ENCODE measurements at regions not wholly inside any gene's neighbourhood (a gene's known extent, or its start where the extent isn't known, plus 50 kb on each side); places are given as distances from the start of the nearest gene placed in this dataset.

- no peak for DNase-seq
Observed at GRCh38 chr14:71203306-71203705, 296.0 kb downstream of the PCNX1 start.

- DNase-seq = no peak
Observed at GRCh38 chr14:71204231-71204630, 297.0 kb downstream of the PCNX1 start.

DNA sequence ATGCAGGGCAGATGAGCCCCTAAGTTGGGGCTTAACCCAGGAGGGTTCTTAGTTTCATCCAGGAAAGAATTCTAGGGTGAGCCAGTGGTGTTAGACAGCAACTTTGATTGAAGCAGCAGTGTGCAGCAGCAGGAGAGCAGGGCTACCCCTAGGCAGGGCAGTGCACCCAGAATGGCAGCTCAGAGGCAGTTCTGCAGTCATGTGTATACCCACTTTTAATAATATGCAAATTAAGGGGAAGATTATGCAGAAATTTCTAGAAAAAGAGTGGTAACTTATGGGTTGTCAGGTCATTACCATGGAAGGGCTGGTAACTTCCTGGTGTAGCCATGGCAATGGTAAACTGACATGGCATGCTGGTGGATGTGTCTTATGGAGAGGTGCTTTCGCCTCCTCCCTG lies 297.5 kb downstream of the PCNX1 start:
- DNase-seq = no peak

- DNase-seq = no peak
Observed at GRCh38 chr14:71206123-71206522, 298.9 kb downstream of the PCNX1 start.

GRCh38 chr14:71206766-71207371 lies 299.6 kb downstream of the PCNX1 start:
- DNase-seq = no peak

DNA sequence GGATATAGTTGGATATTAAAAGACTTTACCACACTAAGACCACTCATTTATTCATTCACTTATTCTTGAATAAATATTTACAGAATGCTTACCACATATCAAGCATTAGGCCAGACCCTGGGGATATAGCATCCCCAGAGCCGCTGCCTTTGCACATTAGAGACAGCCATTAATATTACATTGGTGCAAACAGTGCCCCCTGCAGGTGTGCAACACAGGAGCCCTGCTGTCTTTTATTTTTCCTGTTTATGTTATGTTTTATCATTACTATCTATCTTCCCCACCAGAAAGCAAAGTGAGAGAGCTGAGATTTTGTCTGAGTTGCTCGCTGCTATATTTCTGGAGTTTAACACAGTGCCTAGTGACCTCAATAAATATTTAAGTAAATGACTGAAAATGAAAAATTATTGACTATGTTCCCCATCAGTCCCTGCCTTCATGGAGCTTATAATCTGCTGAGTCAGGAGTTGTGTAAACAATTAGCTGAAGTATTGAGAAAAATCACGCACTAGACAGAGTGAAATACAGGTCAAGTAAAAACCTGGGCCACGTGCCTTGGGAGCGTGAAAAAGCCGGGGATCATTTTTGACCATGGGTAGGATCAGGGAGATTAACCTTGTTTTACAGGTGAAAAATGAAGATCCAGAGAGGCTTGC lies 301.6 kb downstream of the PCNX1 start:
- no peak for DNase-seq

GRCh38 chr14:71209888-71210287 lies 302.6 kb downstream of the PCNX1 start:
- no peak for DNase-seq

DNA sequence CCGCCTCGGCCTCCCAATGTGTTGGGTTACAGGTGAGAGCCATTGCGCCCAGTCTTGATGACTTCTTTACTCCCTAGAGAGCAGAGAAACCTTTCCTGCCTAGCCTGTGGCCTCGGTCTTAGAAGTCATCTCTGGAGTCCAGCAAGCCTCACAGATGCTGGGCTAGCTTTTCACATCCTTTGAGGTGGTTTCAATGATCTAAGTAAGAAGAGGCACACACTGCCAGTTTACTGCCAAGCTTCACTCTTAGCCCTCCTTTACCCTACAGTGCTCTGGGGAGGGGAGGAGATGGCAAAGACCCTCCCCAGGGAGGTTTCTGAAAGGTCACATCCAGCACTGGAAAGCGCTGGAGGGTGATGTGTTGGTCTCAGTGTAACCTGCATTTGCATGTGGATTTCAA lies 304.8 kb downstream of the PCNX1 start:
- no peak for DNase-seq

GRCh38 chr14:71212683-71213107 lies 305.4 kb downstream of the PCNX1 start:
- no peak for DNase-seq

- DNase-seq = no peak
Observed at GRCh38 chr14:71214241-71214640, 307.0 kb downstream of the PCNX1 start.

DNA sequence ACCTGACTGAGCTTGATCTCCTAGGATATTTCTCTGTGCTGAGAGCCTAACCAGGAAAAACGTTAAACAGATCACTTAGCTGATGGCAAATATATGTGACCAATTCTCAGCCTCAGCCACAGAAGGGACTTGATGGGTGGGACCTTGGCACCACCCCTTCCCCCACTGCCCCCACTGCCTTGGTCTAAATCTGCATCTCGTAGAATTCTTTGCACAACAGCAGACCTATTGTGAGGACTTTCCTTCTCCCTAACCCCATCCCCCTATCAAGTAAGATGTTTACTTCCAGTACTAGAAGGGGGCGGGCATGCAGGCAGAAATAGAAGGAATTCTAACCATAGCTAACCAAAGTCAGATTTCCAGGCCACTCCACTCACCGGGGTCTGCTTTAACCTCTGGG lies 313.2 kb downstream of the PCNX1 start:
- DNase-seq = no peak

- no peak for DNase-seq
Observed at GRCh38 chr14:71221119-71221518, 313.9 kb downstream of the PCNX1 start.

DNA sequence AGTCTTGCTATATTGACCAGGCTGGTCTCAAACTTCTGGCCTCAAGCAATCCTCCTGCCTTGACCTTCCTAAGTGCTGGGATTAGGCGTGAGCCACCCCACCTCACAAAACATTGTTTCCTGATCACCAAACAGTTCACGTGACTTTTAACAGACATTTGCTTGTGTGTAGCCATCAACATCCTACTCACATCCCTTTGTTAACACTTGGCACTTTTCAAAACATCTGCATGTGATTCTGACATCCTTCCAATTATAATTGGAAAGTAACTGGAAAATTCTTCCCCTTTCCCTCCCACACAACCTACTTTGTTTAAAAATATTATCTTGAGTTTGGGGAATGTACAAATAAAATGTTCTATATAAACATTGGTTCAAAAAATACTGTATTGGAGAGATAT lies 317.9 kb downstream of the PCNX1 start:
- DNase-seq = no peak

DNA sequence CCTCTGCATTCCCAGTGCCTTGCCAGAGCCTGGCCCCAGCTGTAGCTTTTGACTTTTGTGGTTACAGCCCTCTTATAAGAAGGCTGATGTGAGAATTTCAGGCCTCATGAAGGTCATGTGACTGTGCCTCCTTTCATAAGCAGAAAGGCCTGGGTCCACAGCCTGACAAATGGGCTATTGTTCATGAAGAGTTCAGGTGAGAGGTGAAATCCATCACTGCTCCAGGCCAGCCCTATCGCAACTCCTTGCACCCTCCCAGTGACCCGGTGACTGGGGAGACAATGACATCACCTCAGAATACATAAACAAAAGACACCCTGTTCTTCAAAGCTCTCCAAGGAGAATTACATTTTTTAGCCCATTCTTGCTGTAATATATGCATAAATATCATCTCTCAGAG lies 321.5 kb downstream of the PCNX1 start:
- DNase-seq = no peak

DNA sequence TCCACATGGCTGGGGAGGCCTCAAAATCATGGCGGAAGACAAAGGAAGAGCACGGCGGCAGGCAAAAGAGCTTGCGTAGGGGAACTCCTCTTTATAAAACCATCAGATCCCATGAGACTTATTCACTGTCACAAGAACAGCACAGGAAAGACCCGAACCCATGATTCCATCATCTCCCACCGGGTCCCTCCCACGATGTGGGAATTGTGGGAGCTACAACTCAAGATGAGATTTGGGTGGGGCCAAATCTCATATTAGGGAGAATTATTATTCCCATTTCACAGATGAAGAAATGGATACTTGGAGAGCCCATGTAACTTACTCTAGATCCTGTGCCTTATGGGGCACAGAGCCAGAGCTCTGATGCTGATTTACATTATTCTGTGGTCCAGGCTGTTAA lies 322.6 kb downstream of the PCNX1 start:
- DNase-seq = no peak

- no peak for DNase-seq
Observed at GRCh38 chr14:71230897-71231296, 323.6 kb downstream of the PCNX1 start.

- DNase-seq = no peak
Observed at GRCh38 chr14:71231521-71232393, 324.5 kb downstream of the PCNX1 start.

- DNase-seq = no peak
Observed at GRCh38 chr14:71232506-71232905, 325.2 kb downstream of the PCNX1 start.

DNA sequence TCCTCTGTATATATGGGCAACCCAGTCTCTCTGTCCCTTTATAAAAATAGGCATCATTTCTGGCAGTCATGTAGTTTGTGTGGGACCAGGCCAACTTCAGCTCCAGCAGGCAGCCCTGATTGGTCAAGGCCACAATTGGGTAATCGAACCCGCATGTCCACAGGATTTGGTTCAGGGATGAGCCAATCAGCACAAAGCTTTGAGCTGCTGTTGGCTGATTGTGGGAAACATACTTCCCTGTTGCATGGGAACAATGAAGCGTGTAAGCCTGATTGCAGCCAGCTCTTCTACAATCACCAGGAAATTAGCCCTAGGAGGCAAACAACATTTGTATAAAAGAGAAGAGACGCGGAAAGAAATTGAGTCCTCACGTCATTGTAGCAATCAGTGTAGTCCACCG lies 328.6 kb downstream of the PCNX1 start:
- DNase-seq = no peak

GRCh38 chr14:71236487-71236886 lies 329.2 kb downstream of the PCNX1 start:
- DNase-seq = no peak

DNA sequence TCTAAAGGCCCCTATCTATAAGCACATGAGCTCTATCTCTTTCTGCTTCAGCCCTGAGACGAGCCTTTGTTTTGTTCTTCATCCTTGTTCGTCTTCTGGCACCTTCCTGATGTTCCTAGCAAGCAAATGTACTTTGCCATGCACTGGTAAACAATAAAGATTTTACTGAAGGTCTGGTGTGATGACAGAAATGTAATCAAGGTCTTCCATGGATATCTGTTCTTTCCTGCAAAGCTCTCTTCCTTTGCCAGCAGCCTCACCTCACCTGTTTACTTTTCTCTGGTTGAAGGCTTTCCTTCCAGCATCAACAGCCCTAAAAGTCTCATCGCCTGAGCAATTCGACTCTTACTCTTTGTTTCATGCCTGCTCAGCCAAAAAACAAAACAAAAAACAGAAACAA lies 330.3 kb downstream of the PCNX1 start:
- DNase-seq = no peak

- DNase-seq = no peak
Observed at GRCh38 chr14:71238835-71239234, 331.6 kb downstream of the PCNX1 start.

GRCh38 chr14:71240171-71240570 lies 332.9 kb downstream of the PCNX1 start:
- no peak for DNase-seq

- DNase-seq = no peak
Observed at GRCh38 chr14:71240866-71241520, 333.7 kb downstream of the PCNX1 start.

Data from activated gamma-delta T cell treated with Interleukin-2 at 50 U/mL for 16 hours (primary cell).